Liver (tissue), 8 donors: ENCODE measurements at regions not wholly inside any gene's neighbourhood (a gene's known extent, or its start where the extent isn't known, plus 50 kb on each side); places are given as distances from the start of the nearest gene placed in this dataset.

ENCODE experiments used
- DNase-seq: peaks from one replicate; pipeline ENCODE4 v3.0.0-alpha.2; 2017; ENCODE audit warnings: low spot score
- H3K27ac ChIP-seq, 2 donors: one replicate each; pipeline ENCODE4 v1.7.0; 2013; ENCODE audit warnings: inconsistent platforms in 2 of 2, low read length in 2 of 2, control low read depth in 1 of 2, low read depth in 1 of 2, mild to moderate bottlenecking in 1 of 2
- H3K27me3 ChIP-seq, 4 donors: one replicate each; pipeline versions ENCODE4 v1.6.1 to v1.7.0; 2013; ENCODE audit warnings: low read length in 3 of 4, inconsistent platforms in 1 of 4, mild to moderate bottlenecking in 1 of 4, moderate library complexity in 1 of 4; ENCODE audit not compliant: control insufficient read depth in 4 of 4, insufficient read depth in 4 of 4
- H3K36me3 ChIP-seq, 4 donors: one replicate each; pipeline versions ENCODE4 v1.6.1 to v1.7.0; 2013; ENCODE audit warnings: low read length in 3 of 4, mild to moderate bottlenecking in 3 of 4, low read depth in 1 of 4, moderate library complexity in 1 of 4; ENCODE audit not compliant: control insufficient read depth in 4 of 4, insufficient read depth in 3 of 4
- H3K4me1 ChIP-seq, 4 donors: one replicate each; pipeline versions ENCODE4 v1.6.1 to v1.7.0; 2013; ENCODE audit warnings: low read length in 3 of 4, mild to moderate bottlenecking in 3 of 4, moderate library complexity in 1 of 4; ENCODE audit not compliant: control insufficient read depth in 4 of 4, insufficient read depth in 4 of 4
- H3K4me3 ChIP-seq, 3 donors: one replicate each; pipeline versions ENCODE4 v1.6.1 to v1.7.0; 2013; ENCODE audit warnings: low read length in 3 of 3, control low read depth in 1 of 3, low read depth in 1 of 3, mild to moderate bottlenecking in 1 of 3
- H3K9ac ChIP-seq, 2 donors: one replicate each; pipeline ENCODE4 v1.7.0; 2013; ENCODE audit warnings: low read length in 2 of 2, mild to moderate bottlenecking in 2 of 2, moderate library complexity in 2 of 2, control low read depth in 1 of 2, low read depth in 1 of 2
- H3K9me3 ChIP-seq, 4 donors: one replicate each; pipeline versions ENCODE4 v1.6.1 to v1.7.0; 2013; ENCODE audit warnings: low read length in 3 of 4; ENCODE audit not compliant: control insufficient read depth in 4 of 4
- ATF3 ChIP-seq: IDR thresholded peaks from 2 replicates; pipeline ENCODE4 v1.6.1; 2016; ENCODE audit warnings: antibody characterized with exemption
- CTCF ChIP-seq: fragments of 150-350 bp; IDR thresholded peaks from 2 replicates; pipeline ENCODE4 v1.5.1; 2017; ENCODE audit warnings: improper control_type of control experiment, low read depth, low read length; ENCODE audit not compliant: missing input control
- EGR1 ChIP-seq, 2 donors: IDR thresholded peaks; 2 replicates each; pipeline ENCODE4 v1.6.1; 2016 to 2018; ENCODE audit warnings: antibody characterized with exemption in 2 of 2, low read depth in 2 of 2
- FOXA1 ChIP-seq: IDR thresholded peaks from 2 replicates; pipeline ENCODE4 v1.6.1; 2016; ENCODE audit warnings: antibody characterized with exemption
- FOXA2 ChIP-seq: IDR thresholded peaks from 2 replicates; pipeline ENCODE4 v1.6.1; 2016; ENCODE audit warnings: antibody characterized with exemption
- GABPA ChIP-seq, 2 donors: IDR thresholded peaks in 1 of 2; conservative IDR thresholded peaks in 1 of 2; 2 replicates each; pipeline ENCODE4 v1.6.1; 2016; ENCODE audit warnings: antibody characterized with exemption in 2 of 2, mild to moderate bottlenecking in 1 of 2, moderate library complexity in 1 of 2
- HNF4A ChIP-seq, 2 donors: conservative IDR thresholded peaks; 2 replicates each; pipeline ENCODE4 v1.6.1; 2016; ENCODE audit warnings: antibody characterized with exemption in 2 of 2, mild to moderate bottlenecking in 2 of 2
- HNF4G ChIP-seq: IDR thresholded peaks from 2 replicates; pipeline ENCODE4 v1.6.1; 2016; ENCODE audit warnings: antibody characterized with exemption
- JUND ChIP-seq, 2 donors: IDR thresholded peaks; 2 replicates each; pipeline ENCODE4 v1.6.1; 2016; ENCODE audit warnings: antibody characterized with exemption in 2 of 2
- NR2F2 ChIP-seq: IDR thresholded peaks from 2 replicates; pipeline ENCODE4 v1.6.1; 2016; ENCODE audit warnings: antibody characterized with exemption
- RAD21 ChIP-seq, 2 donors: IDR thresholded peaks; 2 replicates each; pipeline ENCODE4 v1.6.1; 2016; ENCODE audit warnings: antibody characterized with exemption in 2 of 2, mild to moderate bottlenecking in 2 of 2
- REST ChIP-seq: IDR thresholded peaks from 2 replicates; pipeline ENCODE4 v1.6.1; 2016; ENCODE audit warnings: antibody characterized with exemption, mild to moderate bottlenecking
- RXRA ChIP-seq, 2 donors: IDR thresholded peaks; 2 replicates each; pipeline ENCODE4 v1.6.1; 2017 to 2018; ENCODE audit warnings: antibody characterized with exemption in 2 of 2, mild to moderate bottlenecking in 1 of 2
- SP1 ChIP-seq: IDR thresholded peaks from 2 replicates; pipeline ENCODE4 v1.6.1; 2018; ENCODE audit warnings: antibody characterized with exemption, mild to moderate bottlenecking
- TAF1 ChIP-seq: conservative IDR thresholded peaks from 2 replicates; pipeline ENCODE4 v1.6.1; 2016; ENCODE audit warnings: antibody characterized with exemption, mild to moderate bottlenecking
- YY1 ChIP-seq: IDR thresholded peaks from 2 replicates; pipeline ENCODE4 v1.6.1; 2016; ENCODE audit warnings: antibody characterized with exemption, mild to moderate bottlenecking
- ZBTB33 ChIP-seq: IDR thresholded peaks from 2 replicates; pipeline ENCODE4 v1.6.1; 2016; ENCODE audit warnings: antibody characterized with exemption
- WGBS: extraction: QIAGEN DNeasy Blood & Tissue Kit; methylation state at CpG from one replicate; pipeline ENCODE4 v1.1.7; 2013; 5-methylcytosine and 5-hydroxymethylcytosine counted together
- donor health status: healthy.
- donor health status: healthy.
- donor health status: healthy.
- donor health status: healthy.
- donor health status: healthy.

- H3K4me3 ChIP-seq, result no peak overlapping the region
- no peak for DNase-seq
- WGBS, result 82% methylated on average over 2 of the region's 2 CpGs
- H3K9ac ChIP-seq, result no peak overlapping the region
- H3K27me3 ChIP-seq, result no peaks in the 10 kb centered on the region
- TF ChIP-seq ZBTB33, result no peak
- H3K36me3 ChIP-seq, result no peaks in the 10 kb centered on the region
- H3K9me3 ChIP-seq, result no peaks in the 10 kb centered on the region
- H3K27ac ChIP-seq, result no peak overlapping the region
- H3K4me1 ChIP-seq, result peaks cover 0 to 2% (median 0%) of the 10 kb centered on the region in 4 donors
Measured at GRCh38 chr20:4451487-4452081, 202.5 kb upstream of the ADRA1D start.

GRCh38 chr20:4449957-4450715 lies 201.0 kb upstream of the ADRA1D start:
- H3K4me3 ChIP-seq, result no peak overlapping the region
- no peaks in the 10 kb centered on the region for H3K27me3 ChIP-seq
- H3K4me1 ChIP-seq, result peaks cover 0 to 2% (median 0%) of the 10 kb centered on the region in 4 donors
- H3K36me3 ChIP-seq, result no peaks in the 10 kb centered on the region
- TF ChIP-seq NR2F2, result peak; percentile 67
- TF ChIP-seq ATF3, result no peak
- TF ChIP-seq RAD21 (IDR thresholded peaks at IDR 0.05), result peak in 1 of 2 donors; percentile 12
- TF ChIP-seq RXRA (IDR thresholded peaks at IDR 0.05), result no peak
- TF ChIP-seq HNF4G, result no peak
- no peak for DNase-seq
- H3K9me3 ChIP-seq, result no peaks in the 10 kb centered on the region
- H3K27ac ChIP-seq, result no peak overlapping the region
- WGBS, result 83% methylated on average over 11 of the region's 11 CpGs
- H3K9ac ChIP-seq, result no peak overlapping the region

GRCh38 chr20:4445784-4446183 lies 196.7 kb upstream of the ADRA1D start:
- Histone ChIP-seq H3K9ac (no peak overlapping the region), H3K9me3 (no peaks in the 10 kb centered on the region), H3K27ac (no peak overlapping the region), H3K4me1 (no peaks in the 10 kb centered on the region), H3K36me3 (no peaks in the 10 kb centered on the region), H3K27me3 (peaks cover 0 to 7% (median 0%) of the 10 kb centered on the region in 4 donors), H3K4me3 (no peak overlapping the region)
- 52% methylated on average over 4 of the region's 4 CpGs for WGBS
- no peak for DNase-seq
- TF ChIP-seq YY1 (no peak), RXRA (IDR thresholded peaks at IDR 0.05) (no peak), ZBTB33 (no peak), HNF4A (conservative IDR thresholded peaks at IDR 0.05) (no peak), EGR1 (IDR thresholded peaks at IDR 0.05; ENCODE audit: low read depth in 2 of 2) (no peak), TAF1 (no peak), FOXA1 (no peak), FOXA2 (no peak), NR2F2 (no peak), JUND (IDR thresholded peaks at IDR 0.05) (no peak), SP1 (no peak), ATF3 (no peak), CTCF (no peak), REST (no peak), RAD21 (IDR thresholded peaks at IDR 0.05) (no peak), GABPA (IDR thresholded peaks at IDR 0.05 in 1 of 2, conservative IDR thresholded peaks at IDR 0.05 in 1 of 2) (no peak)
